OCI-LY7 (cell line): ENCODE measurements at regions not wholly inside any gene's neighbourhood (a gene's known extent, or its start where the extent isn't known, plus 50 kb on each side); places are given as distances from the start of the nearest gene placed in this dataset.

Experiments
- EZH2phosphoT487 ChIP-seq: fragments of 200-600 bp; sonication (generic); IDR thresholded peaks from 2 replicates; pipeline ENCODE4 v1.6.1; 2018; ENCODE audit warnings: low read depth, borderline replicate concordance, mild to moderate bottlenecking, mixed run types, antibody characterized with exemption, low read length, moderate library complexity, mixed read lengths
- TF ChIP-seq, protein P1 (sequence below): fragments of 200-600 bp; sonication (generic); conservative IDR thresholded peaks from 2 replicates; pipeline ENCODE4 v1.5.1; 2014; ENCODE audit warnings: mild to moderate bottlenecking, antibody characterized with exemption, low read length, moderate library complexity, mixed read lengths

- TF ChIP-seq, protein P1, sequence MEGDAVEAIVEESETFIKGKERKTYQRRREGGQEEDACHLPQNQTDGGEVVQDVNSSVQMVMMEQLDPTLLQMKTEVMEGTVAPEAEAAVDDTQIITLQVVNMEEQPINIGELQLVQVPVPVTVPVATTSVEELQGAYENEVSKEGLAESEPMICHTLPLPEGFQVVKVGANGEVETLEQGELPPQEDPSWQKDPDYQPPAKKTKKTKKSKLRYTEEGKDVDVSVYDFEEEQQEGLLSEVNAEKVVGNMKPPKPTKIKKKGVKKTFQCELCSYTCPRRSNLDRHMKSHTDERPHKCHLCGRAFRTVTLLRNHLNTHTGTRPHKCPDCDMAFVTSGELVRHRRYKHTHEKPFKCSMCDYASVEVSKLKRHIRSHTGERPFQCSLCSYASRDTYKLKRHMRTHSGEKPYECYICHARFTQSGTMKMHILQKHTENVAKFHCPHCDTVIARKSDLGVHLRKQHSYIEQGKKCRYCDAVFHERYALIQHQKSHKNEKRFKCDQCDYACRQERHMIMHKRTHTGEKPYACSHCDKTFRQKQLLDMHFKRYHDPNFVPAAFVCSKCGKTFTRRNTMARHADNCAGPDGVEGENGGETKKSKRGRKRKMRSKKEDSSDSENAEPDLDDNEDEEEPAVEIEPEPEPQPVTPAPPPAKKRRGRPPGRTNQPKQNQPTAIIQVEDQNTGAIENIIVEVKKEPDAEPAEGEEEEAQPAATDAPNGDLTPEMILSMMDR, result no peak
- no peak for TF ChIP-seq EZH2phosphoT487
These were observed 50.3 kb upstream of the TXNDC5 start for GRCh38 chr6:7960848-7961247.
